Testis (tissue), 2 donors: ENCODE measurements at regions not wholly inside any gene's neighbourhood (a gene's known extent, or its start where the extent isn't known, plus 50 kb on each side); places are given as distances from the start of the nearest gene placed in this dataset.

Experiments
- POLR2A ChIP-seq: fragments of 450-650 bp; IDR thresholded peaks from one replicate; pipeline ENCODE4 v1.6.1; 2017; ENCODE audit warnings: antibody characterized with exemption, mild to moderate bottlenecking, moderate library complexity
- TF ChIP-seq, protein P1 (sequence below), 3 experiments: fragments of 450-650 bp in 2 of 3; fragments of 200-600 bp in 1 of 3; sonication (generic) in 1 of 3; IDR thresholded peaks; one replicate each; pipeline ENCODE4 v1.5.1; 2016 to 2019; ENCODE audit warnings: antibody characterized with exemption in 3 of 3, mild to moderate bottlenecking in 2 of 3, moderate library complexity in 1 of 3

DNA sequence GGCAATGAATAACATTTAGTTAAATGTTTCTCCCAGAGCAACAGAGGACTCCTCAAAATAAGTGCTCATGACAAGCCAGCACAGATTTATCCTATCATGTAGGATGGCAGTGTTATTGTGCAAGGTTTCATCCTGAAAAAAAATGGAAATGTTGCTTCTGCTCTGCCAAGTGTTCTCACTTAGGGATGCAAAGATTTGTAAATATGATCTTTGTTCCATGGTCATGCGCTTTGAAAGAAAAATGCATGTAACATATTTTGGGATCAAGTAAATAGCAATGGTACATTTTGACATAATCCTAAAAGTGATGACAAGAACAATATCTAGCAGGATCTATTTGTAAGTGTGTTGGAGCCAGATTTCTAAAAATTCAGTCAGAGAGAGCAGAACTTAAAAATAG lies 229.5 kb upstream of the CCDC150 start:
- TF ChIP-seq POLR2A, result no peak
- TF ChIP-seq, protein P1, sequence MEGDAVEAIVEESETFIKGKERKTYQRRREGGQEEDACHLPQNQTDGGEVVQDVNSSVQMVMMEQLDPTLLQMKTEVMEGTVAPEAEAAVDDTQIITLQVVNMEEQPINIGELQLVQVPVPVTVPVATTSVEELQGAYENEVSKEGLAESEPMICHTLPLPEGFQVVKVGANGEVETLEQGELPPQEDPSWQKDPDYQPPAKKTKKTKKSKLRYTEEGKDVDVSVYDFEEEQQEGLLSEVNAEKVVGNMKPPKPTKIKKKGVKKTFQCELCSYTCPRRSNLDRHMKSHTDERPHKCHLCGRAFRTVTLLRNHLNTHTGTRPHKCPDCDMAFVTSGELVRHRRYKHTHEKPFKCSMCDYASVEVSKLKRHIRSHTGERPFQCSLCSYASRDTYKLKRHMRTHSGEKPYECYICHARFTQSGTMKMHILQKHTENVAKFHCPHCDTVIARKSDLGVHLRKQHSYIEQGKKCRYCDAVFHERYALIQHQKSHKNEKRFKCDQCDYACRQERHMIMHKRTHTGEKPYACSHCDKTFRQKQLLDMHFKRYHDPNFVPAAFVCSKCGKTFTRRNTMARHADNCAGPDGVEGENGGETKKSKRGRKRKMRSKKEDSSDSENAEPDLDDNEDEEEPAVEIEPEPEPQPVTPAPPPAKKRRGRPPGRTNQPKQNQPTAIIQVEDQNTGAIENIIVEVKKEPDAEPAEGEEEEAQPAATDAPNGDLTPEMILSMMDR (IDR thresholded peaks at IDR 0.05), result no peak
